Breast epithelium (tissue), 4 donors: ENCODE measurements at regions not wholly inside any gene's neighbourhood (a gene's known extent, or its start where the extent isn't known, plus 50 kb on each side); places are given as distances from the start of the nearest gene placed in this dataset.

Experiments used
- DNase-seq, 2 donors: peaks; one replicate each; pipeline ENCODE4 v3.0.0-alpha.2; 2019; ENCODE audit warnings: low spot score in 2 of 2
- H3K27ac ChIP-seq, 2 donors: fragments of 200-600 bp; sonication (generic) in 1 of 2; one replicate each; pipeline ENCODE4 v1.5.1; 2016 to 2019; ENCODE audit warnings: mild to moderate bottlenecking in 1 of 2
- H3K27me3 ChIP-seq, 2 donors: fragments of 200-600 bp; sonication (generic) in 1 of 2; one replicate each; pipeline versions ENCODE4 v1.5.1 to v1.6.0; 2017 to 2019; ENCODE audit warnings: control low read depth in 1 of 2, mild to moderate bottlenecking in 1 of 2
- H3K36me3 ChIP-seq: fragments of 200-600 bp; one replicate; pipeline ENCODE4 v1.5.1; 2019
- H3K4me1 ChIP-seq, 2 donors: fragments of 200-600 bp; sonication (generic); one replicate each; pipeline ENCODE4 v1.5.1; 2016 to 2019; ENCODE audit warnings: control low read depth in 1 of 2
- H3K4me3 ChIP-seq, 3 donors: fragments of 200-600 bp; sonication (generic); 1 replicate in 2 of 3; 2 replicates in 1 of 3; pipeline ENCODE4 v1.5.1; 2016 to 2019; ENCODE audit warnings: mild to moderate bottlenecking in 3 of 3, moderate library complexity in 2 of 3
- H3K9me3 ChIP-seq, 2 donors: fragments of 200-600 bp; sonication (generic) in 1 of 2; one replicate each; pipeline ENCODE4 v1.5.1; 2016 to 2019; ENCODE audit warnings: control low read depth in 1 of 2
- CTCF ChIP-seq, 3 donors: fragments of 450-650 bp; IDR thresholded peaks; one replicate each; pipeline ENCODE4 v1.5.1; 2016 to 2017; ENCODE audit warnings: antibody characterized with exemption in 3 of 3, mild to moderate bottlenecking in 3 of 3, moderate library complexity in 3 of 3
- POLR2A ChIP-seq: fragments of 450-650 bp; IDR thresholded peaks from one replicate; pipeline ENCODE4 v1.6.1; 2016; ENCODE audit warnings: antibody characterized with exemption, mild to moderate bottlenecking, moderate library complexity
- POLR2AphosphoS5 ChIP-seq, 3 donors: sonication (generic); formaldehyde crosslinking; IDR thresholded peaks; one replicate each; pipeline ENCODE4 v1.6.1; 2017; ENCODE audit warnings: antibody characterized with exemption in 3 of 3
- intact Hi-C: fragments of 100-400 bp; cut with DNase I; formaldehyde crosslinking; loops from one replicate; pipeline ENCODE4 v1.15.1; 2023; ENCODE audit warnings: low total_unique reads

- Histone ChIP-seq H3K27me3 (no peaks in the 10 kb centered on the region), H3K4me3 (no peak overlapping the region), H3K4me1 (no peaks in the 10 kb centered on the region), H3K27ac (no peak overlapping the region), H3K36me3 (no peaks in the 10 kb centered on the region), H3K9me3 (no peaks in the 10 kb centered on the region)
- TF ChIP-seq POLR2A (no peak), CTCF (IDR thresholded peaks at IDR 0.05) (no peak), POLR2AphosphoS5 (IDR thresholded peaks at IDR 0.05) (no peak)
- no peak for DNase-seq
- intact Hi-C loops: no loop called here
Measured at GRCh38 chr17:71004413-71004812, 835.1 kb downstream of the KCNJ2 start.

GRCh38 chr17:71011391-71011790 lies 842.1 kb downstream of the KCNJ2 start:
- TF ChIP-seq CTCF (IDR thresholded peaks at IDR 0.05) (no peak), POLR2AphosphoS5 (IDR thresholded peaks at IDR 0.05) (no peak), POLR2A (no peak)
- H3K27me3 ChIP-seq: no peaks in the 10 kb centered on the region
- intact Hi-C loops: no loop called here

GRCh38 chr17:71019699-71020098 lies 850.4 kb downstream of the KCNJ2 start:
- H3K9me3 ChIP-seq: no peaks in the 10 kb centered on the region

More at GRCh38 chr17:71011391-71011790, 842.1 kb downstream of the KCNJ2 start:
- Histone ChIP-seq H3K27ac (no peak overlapping the region), H3K4me1 (no peaks in the 10 kb centered on the region), H3K4me3 (no peak overlapping the region), H3K36me3 (no peaks in the 10 kb centered on the region), H3K9me3 (no peaks in the 10 kb centered on the region)
- no peak for DNase-seq

GRCh38 chr17:71022758-71023157 lies 853.4 kb downstream of the KCNJ2 start:
- intact Hi-C loops: no loop called here
- no peaks in the 10 kb centered on the region for H3K27me3 ChIP-seq
- no peaks in the 10 kb centered on the region for H3K9me3 ChIP-seq
- TF ChIP-seq POLR2A: no peak
- TF ChIP-seq CTCF (IDR thresholded peaks at IDR 0.05): no peak
- TF ChIP-seq POLR2AphosphoS5 (IDR thresholded peaks at IDR 0.05): no peak
- H3K4me1 ChIP-seq: no peaks in the 10 kb centered on the region
- DNase-seq: no peak
- no peak overlapping the region for H3K27ac ChIP-seq
- H3K36me3 ChIP-seq: no peaks in the 10 kb centered on the region
- H3K4me3 ChIP-seq: no peak overlapping the region

More at GRCh38 chr17:71019699-71020098, 850.4 kb downstream of the KCNJ2 start:
- Histone ChIP-seq H3K27ac (no peak overlapping the region), H3K4me1 (no peaks in the 10 kb centered on the region), H3K36me3 (no peaks in the 10 kb centered on the region), H3K4me3 (no peak overlapping the region), H3K27me3 (no peaks in the 10 kb centered on the region)
- no peak for TF ChIP-seq POLR2A
- no peak for TF ChIP-seq CTCF (IDR thresholded peaks at IDR 0.05)
- TF ChIP-seq POLR2AphosphoS5 (IDR thresholded peaks at IDR 0.05): no peak
- intact Hi-C loops: no loop called here
- no peak for DNase-seq

- no peaks in the 10 kb centered on the region for H3K4me1 ChIP-seq
- H3K9me3 ChIP-seq: no peaks in the 10 kb centered on the region
- no peak overlapping the region for H3K27ac ChIP-seq
- DNase-seq: no peak
- no peak overlapping the region for H3K4me3 ChIP-seq
- intact Hi-C loops: no loop called here
- H3K36me3 ChIP-seq: no peaks in the 10 kb centered on the region
- no peak for TF ChIP-seq CTCF (IDR thresholded peaks at IDR 0.05)
- TF ChIP-seq POLR2AphosphoS5 (IDR thresholded peaks at IDR 0.05): no peak
- TF ChIP-seq POLR2A: no peak
- H3K27me3 ChIP-seq: no peaks in the 10 kb centered on the region
Measured at GRCh38 chr17:71023249-71024030, 854.1 kb downstream of the KCNJ2 start.
